Endothelial cell (in vitro differentiated cells): ENCODE measurements at regions not wholly inside any gene's neighbourhood (a gene's known extent, or its start where the extent isn't known, plus 50 kb on each side); places are given as distances from the start of the nearest gene placed in this dataset.

Experiments
- DNase-seq: peaks from one replicate; pipeline ENCODE4 v3.0.0; 2021; ENCODE audit warnings: low spot score
- H3K27ac Mint-ChIP-seq: one replicate; pipeline ENCODE4 v1.8.0; 2021; ENCODE audit warnings: mixed read lengths, inconsistent platforms; ENCODE audit not compliant: unreplicated experiment
- H3K27me3 Mint-ChIP-seq: one replicate; pipeline ENCODE4 v1.8.0; 2021; ENCODE audit warnings: mild to moderate bottlenecking, moderate library complexity, mixed read lengths, inconsistent platforms; ENCODE audit not compliant: unreplicated experiment
- H3K36me3 Mint-ChIP-seq: one replicate; pipeline ENCODE4 v1.8.0; 2021; ENCODE audit warnings: mild to moderate bottlenecking, low read depth, mixed read lengths, inconsistent platforms; ENCODE audit not compliant: unreplicated experiment
- H3K4me1 Mint-ChIP-seq: one replicate; pipeline ENCODE4 v1.8.0; 2021; ENCODE audit warnings: mild to moderate bottlenecking, mixed read lengths, inconsistent platforms; ENCODE audit not compliant: unreplicated experiment
- H3K4me3 Mint-ChIP-seq: one replicate; pipeline ENCODE4 v1.8.0; 2021; ENCODE audit warnings: mild to moderate bottlenecking, mixed read lengths, inconsistent platforms; ENCODE audit not compliant: unreplicated experiment
- H3K9me3 Mint-ChIP-seq: one replicate; pipeline ENCODE4 v1.8.0; 2021; ENCODE audit warnings: mixed read lengths, inconsistent platforms; ENCODE audit not compliant: unreplicated experiment
- TF ChIP-seq, protein P1 (sequence below): fragments of 200-600 bp; sonication (generic); IDR thresholded peaks from one replicate; pipeline ENCODE4 v1.5.0; 2021; ENCODE audit warnings: antibody characterized with exemption; ENCODE audit not compliant: unreplicated experiment

DNA sequence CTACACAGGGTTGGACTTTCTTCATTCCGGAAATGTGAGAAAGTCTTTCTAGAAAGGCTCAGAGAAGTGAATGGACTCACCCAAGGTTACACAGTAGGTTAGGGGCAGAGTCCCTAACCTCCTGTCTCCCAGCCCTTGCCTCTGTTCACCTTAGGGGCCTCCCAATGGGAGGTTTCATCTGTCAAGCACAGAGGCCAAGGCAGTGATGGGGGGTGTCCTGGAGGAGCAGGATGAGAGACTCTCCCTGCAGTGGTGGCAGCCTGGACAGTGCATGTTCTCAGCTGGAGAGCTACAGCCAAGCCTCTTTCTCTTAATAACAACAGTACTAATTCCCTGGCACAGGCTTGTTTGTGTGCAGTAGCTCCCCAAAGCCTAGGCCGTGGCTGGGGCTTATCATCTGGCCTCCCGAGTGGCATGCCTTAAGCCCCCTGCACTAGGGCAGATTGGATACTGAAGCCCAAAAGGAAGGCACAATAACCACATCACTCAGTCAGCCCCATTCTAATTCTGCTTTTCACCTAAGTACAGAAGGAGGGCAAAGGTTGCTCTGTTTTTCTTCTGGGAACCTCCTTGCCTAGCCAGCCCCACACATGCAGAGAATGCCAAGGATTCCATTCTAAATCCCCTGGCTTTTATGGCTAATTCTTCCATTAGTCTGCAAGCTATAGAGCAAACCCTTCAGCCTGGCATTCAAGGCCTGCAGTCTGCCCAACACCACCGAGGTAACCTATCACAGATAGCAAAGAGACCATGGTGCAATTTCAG lies 50.2 kb upstream of the XPA start:
- Mint-ChIP-seq H3K36me3 (peaks cover 4% of the 10 kb centered on the region), H3K27me3 (peaks cover 7% of the 10 kb centered on the region), H3K4me3 (no peak overlapping the region), H3K4me1 (no peaks in the 10 kb centered on the region), H3K27ac (no peak overlapping the region), H3K9me3 (no peaks in the 10 kb centered on the region)
- TF ChIP-seq, protein P1, sequence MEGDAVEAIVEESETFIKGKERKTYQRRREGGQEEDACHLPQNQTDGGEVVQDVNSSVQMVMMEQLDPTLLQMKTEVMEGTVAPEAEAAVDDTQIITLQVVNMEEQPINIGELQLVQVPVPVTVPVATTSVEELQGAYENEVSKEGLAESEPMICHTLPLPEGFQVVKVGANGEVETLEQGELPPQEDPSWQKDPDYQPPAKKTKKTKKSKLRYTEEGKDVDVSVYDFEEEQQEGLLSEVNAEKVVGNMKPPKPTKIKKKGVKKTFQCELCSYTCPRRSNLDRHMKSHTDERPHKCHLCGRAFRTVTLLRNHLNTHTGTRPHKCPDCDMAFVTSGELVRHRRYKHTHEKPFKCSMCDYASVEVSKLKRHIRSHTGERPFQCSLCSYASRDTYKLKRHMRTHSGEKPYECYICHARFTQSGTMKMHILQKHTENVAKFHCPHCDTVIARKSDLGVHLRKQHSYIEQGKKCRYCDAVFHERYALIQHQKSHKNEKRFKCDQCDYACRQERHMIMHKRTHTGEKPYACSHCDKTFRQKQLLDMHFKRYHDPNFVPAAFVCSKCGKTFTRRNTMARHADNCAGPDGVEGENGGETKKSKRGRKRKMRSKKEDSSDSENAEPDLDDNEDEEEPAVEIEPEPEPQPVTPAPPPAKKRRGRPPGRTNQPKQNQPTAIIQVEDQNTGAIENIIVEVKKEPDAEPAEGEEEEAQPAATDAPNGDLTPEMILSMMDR = no peak
- no peak for DNase-seq

DNA sequence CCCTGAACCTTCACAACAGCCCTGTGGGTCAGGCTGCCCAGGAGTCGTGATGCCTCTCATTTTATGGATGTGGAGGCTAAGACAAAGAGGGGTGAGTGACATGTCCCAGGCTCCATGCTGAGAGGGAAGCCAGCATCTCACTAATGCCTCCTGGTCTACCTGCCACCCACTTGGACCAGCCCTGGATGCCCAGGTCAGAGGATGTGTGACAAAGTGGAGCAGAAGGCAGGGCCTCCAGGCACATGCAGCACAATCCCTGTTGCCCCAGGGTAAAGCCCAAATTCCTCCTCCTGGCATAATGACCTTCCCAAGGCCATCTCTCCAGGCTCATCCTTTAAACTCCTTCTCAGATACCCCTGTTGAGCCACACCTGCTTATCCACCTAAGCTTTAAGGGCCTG lies 51.4 kb upstream of the XPA start:
- no peak for DNase-seq
- H3K27ac Mint-ChIP-seq = no peak overlapping the region
- H3K9me3 Mint-ChIP-seq = peaks cover 1% of the 10 kb centered on the region
- no peaks in the 10 kb centered on the region for H3K36me3 Mint-ChIP-seq
- H3K4me1 Mint-ChIP-seq = no peaks in the 10 kb centered on the region
- no peak overlapping the region for H3K4me3 Mint-ChIP-seq
- TF ChIP-seq, protein P1 = no peak
- peaks cover 7% of the 10 kb centered on the region for H3K27me3 Mint-ChIP-seq

DNA sequence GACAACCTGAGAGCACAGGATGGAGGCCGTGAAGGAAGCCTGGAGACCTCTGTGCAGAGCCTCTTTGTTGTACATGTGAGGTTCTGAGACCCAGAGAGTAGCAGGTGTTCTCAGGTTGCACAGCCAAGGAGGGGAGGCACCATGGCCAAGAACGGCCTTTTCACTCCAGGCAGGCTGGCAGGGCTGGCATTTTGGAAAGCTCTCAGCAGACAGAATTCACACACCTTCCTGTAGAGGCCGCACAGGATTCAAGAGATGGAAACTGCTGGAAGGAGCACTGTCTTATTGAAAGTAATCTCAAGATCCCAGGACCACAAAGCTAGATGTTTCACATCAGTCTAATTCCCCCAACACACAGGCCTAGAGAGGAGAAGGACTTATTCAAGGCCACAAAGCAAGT lies 52.8 kb upstream of the XPA start:
- Mint-ChIP-seq H3K27me3 (peaks cover 4% of the 10 kb centered on the region), H3K4me1 (no peaks in the 10 kb centered on the region), H3K9me3 (peaks cover 4% of the 10 kb centered on the region), H3K4me3 (no peak overlapping the region), H3K27ac (no peak overlapping the region), H3K36me3 (no peaks in the 10 kb centered on the region)
- TF ChIP-seq, protein P1 = no peak
- no peak for DNase-seq

DNA sequence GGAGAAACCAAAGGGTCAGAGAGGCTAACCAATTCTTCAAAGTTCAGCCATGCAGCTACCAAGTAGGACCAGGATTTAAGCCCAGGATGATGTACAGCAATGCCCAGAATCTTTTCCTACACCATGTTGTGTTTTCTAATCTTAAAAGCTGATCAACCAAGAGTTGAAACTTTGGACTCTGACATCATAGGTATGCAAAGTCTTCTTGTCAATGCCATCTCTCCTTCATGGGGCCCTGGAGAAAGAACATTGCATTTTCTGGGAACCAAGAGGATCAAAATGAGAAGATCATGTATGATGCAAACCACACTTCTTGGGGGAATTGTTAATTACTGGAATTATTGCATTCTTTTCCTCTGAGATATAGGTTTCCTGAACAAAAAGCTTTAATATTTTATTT lies 54.4 kb upstream of the XPA start:
- no peaks in the 10 kb centered on the region for H3K36me3 Mint-ChIP-seq
- H3K27ac Mint-ChIP-seq = no peak overlapping the region
- H3K9me3 Mint-ChIP-seq = peaks cover 4% of the 10 kb centered on the region
- no peak overlapping the region for H3K4me3 Mint-ChIP-seq
- TF ChIP-seq, protein P1 = no peak
- peaks cover 4% of the 10 kb centered on the region for H3K27me3 Mint-ChIP-seq
- DNase-seq = no peak
- no peaks in the 10 kb centered on the region for H3K4me1 Mint-ChIP-seq

DNA sequence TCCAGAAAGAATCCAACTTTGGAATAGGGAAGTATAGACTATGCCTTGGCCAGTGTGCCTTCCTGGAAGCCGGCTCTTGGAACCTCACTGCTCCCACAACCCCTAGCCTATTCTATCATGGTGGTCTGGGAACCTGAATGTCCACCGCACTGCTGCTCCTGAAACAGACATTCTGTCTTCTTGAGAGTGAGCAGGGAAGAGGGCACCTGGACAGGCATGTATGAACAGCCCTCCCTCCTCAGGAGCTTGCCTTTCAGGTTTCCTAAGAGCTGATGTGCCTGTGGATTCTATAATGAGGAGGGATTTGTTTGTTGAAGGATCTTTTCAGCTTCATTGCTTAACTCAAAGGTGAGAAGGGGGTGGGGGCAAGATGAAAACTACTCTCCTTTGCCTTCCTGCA lies 55.1 kb upstream of the XPA start:
- TF ChIP-seq, protein P1 = no peak
- no peaks in the 10 kb centered on the region for H3K4me1 Mint-ChIP-seq
- H3K27ac Mint-ChIP-seq = no peak overlapping the region
- no peaks in the 10 kb centered on the region for H3K36me3 Mint-ChIP-seq
- no peak for DNase-seq
- H3K27me3 Mint-ChIP-seq = peaks cover 4% of the 10 kb centered on the region
- H3K9me3 Mint-ChIP-seq = peaks cover 4% of the 10 kb centered on the region
- no peak overlapping the region for H3K4me3 Mint-ChIP-seq
